ENCODE measurements at regions not wholly inside any gene's neighbourhood (a gene's known extent, or its start where the extent isn't known, plus 50 kb on each side); places are given as distances from the start of the nearest gene placed in this dataset.

DNA sequence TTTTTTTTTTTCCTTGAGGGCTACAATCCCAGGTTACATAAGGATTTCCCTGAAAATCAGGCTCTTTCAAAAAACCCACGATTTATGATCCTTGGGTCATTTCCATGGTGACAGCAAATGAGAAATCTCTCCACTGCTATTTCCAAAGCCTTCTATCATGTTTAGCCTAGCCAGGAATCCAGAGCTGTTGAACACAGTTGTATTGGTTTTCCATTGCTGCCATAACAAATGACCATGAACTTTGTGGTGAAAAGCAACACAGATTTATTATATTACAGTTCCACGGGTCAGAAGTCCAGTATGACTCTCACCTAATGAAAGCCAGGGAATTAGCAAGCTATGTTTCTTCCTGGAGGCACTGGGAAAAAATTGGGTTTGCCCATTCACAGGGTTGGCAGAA lies 106.6 kb downstream of the MAF start:
- DNase-seq = no peak

GRCh38 chr16:79492036-79492435 lies 108.5 kb downstream of the MAF start:
- no peak for DNase-seq

GRCh38 chr16:79485020-79485419 lies 115.5 kb downstream of the MAF start:
- DNase-seq = no peak

DNA sequence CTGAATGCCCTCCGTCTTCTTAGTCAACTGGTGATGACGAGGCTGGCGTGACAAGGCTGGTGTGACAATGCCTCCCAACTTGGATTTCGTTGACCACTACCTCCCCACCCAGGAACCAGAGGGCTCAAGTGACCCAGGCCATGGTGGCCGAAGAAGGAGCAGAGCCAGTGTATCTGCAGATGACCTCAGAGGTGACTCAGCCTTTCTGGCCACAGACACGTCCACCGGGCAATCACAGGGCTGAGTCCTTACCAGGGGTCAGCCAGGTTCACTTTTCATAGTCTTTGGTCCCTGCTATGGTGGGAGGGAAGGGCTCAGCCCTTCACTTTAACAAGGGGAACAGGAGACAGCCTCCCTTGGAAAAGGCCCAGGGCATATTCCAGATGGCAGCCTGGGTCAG lies 116.3 kb downstream of the MAF start:
- no peak for DNase-seq

DNA sequence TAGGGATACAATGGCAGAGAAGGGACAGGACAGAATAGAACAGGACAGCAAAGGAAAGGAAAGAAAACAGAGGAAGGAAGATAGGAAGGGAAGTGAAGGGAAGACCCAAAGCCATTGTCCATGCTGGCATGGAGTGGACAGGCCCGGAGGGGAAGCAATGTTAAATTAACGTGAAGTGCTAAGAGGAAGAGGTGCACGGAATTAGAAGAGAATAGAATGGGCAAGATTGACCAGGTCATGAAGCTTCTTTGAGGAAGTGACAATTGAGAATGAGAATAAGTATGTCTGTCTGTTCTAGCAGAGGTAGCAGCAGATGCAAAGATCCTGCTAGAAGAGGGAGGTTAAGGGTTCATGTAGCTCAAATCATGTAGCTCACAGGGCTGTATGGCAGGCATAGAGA lies 117.2 kb downstream of the MAF start:
- DNase-seq = no peak

DNA sequence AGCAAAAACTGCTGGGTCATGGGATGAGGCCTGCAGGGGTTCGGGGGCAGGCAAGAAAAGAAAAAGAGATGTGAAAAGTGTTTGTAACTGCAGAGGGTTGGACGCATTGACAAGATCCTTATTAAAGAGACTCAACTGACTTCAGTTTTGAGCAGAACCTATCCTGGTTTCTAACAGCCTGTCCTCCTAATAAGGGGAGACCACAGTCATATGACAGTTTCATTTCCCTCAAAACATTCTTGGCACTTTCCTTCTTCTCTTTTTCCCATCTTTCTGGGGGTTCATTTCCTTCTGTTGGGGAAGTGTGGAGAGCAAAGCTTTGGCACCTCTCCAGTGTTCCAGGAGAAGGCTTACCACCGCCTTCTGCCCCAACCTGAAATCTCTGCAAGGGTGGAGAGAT lies 118.5 kb downstream of the MAF start:
- no peak for DNase-seq

DNA sequence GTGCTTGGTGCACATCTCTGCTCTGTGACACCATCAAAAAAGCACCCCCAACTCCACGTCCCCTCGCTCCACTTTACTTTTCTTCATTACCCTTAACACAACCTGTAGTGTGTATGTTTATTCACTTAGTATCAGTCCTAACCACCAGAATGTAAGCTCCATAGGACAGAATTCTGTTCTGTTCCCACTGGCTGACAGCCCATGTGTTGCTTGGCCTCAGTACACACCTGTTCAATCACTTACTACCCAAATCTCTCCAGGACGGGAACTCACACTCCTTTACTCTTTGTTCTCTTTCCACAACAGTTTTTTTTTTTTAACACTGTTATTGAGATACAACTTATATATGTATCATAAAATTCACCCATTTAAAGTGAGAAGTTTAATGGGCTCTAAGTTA lies 119.6 kb downstream of the MAF start:
- no peak for DNase-seq

GRCh38 chr16:79480056-79480455 lies 120.5 kb downstream of the MAF start:
- no peak for DNase-seq

GRCh38 chr16:79476580-79476979 lies 124.0 kb downstream of the MAF start:
- no peak for DNase-seq

DNA sequence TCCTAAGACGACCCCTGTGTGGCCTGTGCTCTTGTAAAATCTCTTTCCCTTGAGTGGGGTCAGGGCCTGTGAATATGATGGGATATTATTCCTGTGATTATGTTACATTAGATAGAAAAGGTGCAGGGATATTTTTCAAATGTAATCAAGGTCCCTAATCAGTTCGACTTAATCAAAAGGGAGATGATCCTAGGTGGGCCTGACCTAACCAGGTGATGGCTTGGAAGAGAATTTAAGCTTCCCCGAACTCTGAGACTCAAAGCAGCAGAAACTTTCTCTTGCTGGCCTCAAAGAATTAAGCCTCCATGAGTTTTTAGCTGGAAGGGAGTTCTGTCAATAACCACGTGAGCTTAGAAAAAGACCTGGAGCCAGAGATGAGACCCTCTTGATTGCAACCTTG lies 124.7 kb downstream of the MAF start:
- no peak for DNase-seq

- no peak for DNase-seq
Measured at GRCh38 chr16:79473456-79473855, 127.1 kb downstream of the MAF start.

DNA sequence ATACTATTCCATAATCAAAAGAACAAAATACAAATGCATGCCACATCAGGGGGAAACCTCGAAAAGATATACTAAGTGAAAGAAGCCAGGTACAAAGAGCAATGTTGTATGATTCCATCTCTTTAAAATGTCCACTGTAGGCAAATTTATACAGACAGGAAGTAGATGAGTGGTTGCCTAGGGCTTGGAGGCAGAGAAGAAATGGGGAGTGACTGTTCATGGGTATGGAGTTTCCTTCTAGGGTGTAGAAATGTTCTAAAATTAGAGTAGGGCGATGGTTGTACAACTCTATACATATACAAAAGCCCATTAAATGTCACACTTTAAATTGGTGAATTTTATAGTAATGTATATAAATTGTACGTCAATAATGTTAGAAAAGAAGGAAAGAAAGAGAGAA lies 128.1 kb downstream of the MAF start:
- DNase-seq = no peak

GRCh38 chr16:79469999-79470398 lies 130.5 kb downstream of the MAF start:
- no peak for DNase-seq

- no peak for DNase-seq
Measured at GRCh38 chr16:79468631-79469030, 131.9 kb downstream of the MAF start.

DNA sequence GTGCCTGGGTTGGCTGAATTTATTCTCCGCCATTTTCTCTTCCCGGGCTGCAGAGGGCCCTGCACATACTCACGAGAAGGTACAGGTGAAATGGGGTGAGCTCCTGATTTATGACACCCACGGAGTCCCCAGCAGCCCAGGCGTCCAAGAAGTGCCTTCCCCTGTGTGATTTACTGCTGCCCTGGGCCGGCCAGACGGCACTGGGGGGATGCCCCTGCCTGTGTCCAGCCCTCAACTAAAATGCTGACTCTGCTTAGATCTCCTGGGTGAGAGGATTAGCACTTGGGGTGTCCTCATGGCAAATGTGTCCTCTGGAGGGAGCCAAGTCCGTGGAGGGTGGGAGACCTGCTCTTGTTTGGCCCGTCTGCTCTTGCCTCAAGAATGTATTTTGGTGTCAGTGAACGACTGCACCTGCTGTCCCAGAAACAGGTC lies 132.4 kb downstream of the MAF start:
- DNase-seq = no peak

- no peak for DNase-seq
Measured at GRCh38 chr16:79466111-79466510, 134.4 kb downstream of the MAF start.

- no peak for DNase-seq
Measured at GRCh38 chr16:79463841-79464240, 136.7 kb downstream of the MAF start.

DNA sequence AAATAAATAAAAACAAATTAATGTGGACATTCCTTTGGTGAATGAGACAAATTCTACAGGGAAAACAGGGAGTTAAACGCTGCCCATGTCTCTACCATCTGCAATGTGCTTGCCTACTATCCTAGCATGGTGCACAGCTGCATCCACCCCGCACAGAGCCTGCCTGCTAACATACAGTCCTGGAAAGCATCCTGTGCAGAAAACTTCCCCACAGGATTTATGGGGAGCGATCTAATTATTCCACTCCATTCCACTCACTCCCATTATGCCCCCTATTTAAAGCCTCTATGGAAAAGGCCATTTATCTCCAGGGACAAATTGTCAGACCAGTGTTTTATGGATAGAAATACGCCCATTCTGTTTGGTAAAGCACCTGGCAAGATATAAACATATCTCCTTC lies 144.5 kb downstream of the MAF start:
- no peak for DNase-seq

DNA sequence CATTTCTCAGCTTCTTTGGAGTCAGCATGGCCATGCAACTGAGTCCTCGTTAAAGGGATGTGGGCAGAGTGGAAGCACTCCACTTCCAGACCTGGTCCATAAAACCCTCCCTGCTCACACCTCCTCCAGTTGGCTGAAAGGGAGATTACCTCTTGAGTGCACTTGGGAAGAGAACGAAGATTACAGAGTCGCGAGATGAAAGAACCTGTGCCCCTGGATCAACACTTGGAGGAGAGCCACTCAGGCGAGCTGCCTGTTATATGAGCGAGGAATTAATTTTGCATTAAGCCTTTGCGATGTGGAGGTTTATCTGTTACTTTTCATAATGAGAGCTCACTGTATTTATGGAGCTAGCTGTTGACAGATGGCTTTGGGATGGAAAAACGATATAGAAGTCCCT lies 147.9 kb downstream of the MAF start:
- no peak for DNase-seq

DNA sequence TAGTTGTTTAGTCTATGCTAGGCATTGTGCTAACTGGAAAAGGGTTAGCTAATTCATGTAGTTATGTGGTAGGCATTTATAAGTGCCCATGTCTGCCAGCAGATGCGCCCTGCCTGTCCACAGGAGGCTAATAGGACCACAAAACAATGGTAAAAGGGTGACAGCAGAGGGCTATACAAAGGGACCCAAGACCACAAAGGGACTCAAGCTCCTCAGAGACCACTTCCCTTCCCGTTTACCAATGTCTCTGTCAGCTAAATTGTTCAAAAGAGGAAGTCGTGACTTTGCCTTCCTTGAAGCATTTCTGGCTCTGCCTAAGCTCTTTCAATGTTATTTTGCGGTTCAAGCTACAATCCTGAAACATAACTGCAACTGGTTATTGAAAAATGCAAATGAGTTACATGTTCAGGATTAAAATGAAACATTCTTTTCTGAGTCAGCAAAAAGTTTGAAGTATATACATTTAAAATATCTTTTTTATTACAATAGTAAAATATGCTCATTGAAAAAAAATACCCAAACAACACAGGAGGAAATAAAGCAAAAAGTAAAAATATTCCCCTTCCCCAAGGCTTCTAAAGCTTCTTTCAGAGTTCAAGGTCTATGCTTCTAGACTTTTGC lies 149.2 kb downstream of the MAF start:
- DNase-seq = no peak

DNA sequence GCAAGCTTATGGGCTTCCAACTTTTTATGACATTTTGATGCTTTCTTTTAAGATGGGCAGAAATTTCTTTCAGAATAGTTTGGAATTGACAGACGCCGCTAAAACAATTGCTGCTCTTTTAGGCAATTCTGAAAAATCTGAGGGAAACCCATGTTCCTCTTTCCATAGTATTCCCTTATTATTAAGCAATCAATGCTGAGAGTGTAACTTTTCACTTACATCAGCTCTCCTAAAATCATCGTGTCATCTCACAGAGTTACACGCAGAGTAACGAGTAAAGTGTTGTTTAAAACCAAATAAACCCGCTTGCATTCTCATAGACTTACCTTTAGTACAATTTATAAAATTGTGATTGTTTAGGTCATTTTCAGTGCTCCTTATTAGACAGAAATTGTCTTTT lies 150.6 kb downstream of the MAF start:
- DNase-seq = no peak

GRCh38 chr16:79449067-79449769 lies 151.3 kb downstream of the MAF start:
- no peak for DNase-seq

GRCh38 chr16:79444572-79444971 lies 156.0 kb downstream of the MAF start:
- DNase-seq = no peak

GRCh38 chr16:79439901-79440300 lies 160.6 kb downstream of the MAF start:
- DNase-seq = no peak
